ENCODE measurements at regions not wholly inside any gene's neighbourhood (a gene's known extent, or its start where the extent isn't known, plus 50 kb on each side); places are given as distances from the start of the nearest gene placed in this dataset.

DNA sequence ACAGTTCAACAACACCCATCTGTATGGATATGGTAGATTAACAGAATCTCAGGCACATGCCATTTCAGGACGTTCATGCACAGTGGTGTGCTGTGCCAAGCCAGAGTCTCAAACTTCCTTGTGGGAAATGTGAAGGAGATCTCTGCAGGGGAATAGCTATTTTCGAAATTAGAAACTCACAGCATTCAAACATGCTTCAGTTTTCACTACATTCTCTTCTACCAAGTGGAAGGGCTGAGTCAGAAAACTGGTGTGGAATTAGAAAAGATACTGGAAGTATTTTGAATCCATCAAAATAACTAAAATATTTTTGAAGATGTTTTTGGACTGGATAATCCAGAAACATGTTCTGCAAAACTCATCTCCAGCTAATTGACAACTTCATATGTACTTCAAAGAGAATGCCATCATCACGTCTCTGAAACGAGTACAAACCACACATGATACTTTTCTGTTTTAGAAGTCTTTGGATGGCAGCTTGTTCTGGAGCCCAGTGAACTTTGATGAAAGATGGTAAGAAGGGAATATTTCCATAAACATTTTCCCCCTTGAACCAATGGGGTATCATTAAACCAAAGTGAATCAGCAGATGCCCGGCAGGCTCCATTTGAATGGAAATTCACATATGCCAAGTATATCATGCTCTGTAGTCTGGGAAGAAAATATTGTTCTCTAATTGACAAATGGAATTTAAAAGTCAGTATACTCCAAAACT is 616.3 kb upstream of the IGFBP3 start:
- ATAC-seq (no peak), DNase-seq (no peak), FAIRE-seq (no peak)
- H3K4me1 ChIP-seq: no peaks in the 10 kb centered on the region
- H3K27ac ChIP-seq: no peak overlapping the region
- intact Hi-C loops (cut with DNase I): no loop called here
- TF ChIP-seq, protein P1, sequence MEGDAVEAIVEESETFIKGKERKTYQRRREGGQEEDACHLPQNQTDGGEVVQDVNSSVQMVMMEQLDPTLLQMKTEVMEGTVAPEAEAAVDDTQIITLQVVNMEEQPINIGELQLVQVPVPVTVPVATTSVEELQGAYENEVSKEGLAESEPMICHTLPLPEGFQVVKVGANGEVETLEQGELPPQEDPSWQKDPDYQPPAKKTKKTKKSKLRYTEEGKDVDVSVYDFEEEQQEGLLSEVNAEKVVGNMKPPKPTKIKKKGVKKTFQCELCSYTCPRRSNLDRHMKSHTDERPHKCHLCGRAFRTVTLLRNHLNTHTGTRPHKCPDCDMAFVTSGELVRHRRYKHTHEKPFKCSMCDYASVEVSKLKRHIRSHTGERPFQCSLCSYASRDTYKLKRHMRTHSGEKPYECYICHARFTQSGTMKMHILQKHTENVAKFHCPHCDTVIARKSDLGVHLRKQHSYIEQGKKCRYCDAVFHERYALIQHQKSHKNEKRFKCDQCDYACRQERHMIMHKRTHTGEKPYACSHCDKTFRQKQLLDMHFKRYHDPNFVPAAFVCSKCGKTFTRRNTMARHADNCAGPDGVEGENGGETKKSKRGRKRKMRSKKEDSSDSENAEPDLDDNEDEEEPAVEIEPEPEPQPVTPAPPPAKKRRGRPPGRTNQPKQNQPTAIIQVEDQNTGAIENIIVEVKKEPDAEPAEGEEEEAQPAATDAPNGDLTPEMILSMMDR (IDR thresholded peaks at IDR 0.05): no peak
- no peak overlapping the region for H3K4me3 ChIP-seq
- 58 to 67% methylated on average over 5 of the region's 5 CpGs for WGBS, 2 donors
- no peaks in the 10 kb centered on the region for H3K9me3 ChIP-seq
- H3K27me3 ChIP-seq: no peaks in the 10 kb centered on the region
- no peaks in the 10 kb centered on the region for H3K36me3 ChIP-seq

DNA sequence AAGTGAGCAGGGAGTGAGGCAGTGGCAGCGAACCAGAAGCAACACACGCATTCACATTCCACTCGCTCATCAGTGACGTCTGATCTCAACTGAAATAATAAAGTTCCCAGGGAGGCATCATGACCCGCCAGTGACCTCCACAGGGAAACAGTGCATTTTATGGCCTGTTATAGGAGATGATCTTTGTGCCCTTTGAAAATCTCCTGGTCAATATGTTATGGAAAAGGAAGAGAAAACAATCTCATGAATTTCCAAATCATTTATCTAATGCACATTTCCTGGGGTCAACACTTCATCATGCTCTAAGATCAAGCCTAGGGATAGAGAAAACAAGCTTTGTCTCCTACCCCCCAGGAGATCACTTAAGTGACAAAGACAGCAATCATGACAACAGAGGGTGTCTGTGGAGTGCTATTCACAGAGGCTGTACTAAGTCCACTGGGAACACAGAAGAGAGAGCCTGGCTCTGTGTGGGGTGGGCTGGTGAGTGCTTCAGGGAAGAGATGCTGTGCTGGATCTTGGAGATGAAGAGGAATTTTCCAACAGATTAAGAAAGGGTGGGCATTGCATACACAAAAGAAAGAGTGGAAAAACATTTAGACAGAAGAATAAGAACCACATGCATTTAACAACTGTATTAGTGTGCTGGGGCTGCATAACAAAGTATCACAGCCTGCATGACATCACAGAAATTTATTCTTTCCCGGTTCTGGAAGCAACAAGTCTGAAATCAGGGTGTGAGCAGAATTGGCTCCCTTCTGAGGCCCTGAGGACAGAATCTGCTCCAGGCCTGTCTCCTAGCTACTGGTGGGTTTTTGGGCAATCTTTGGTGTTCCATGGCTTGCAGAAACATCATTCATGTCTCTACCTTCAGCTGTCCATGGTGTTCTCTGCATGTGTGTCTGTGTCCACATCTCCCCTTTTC is 613.9 kb upstream of the IGFBP3 start:
- intact Hi-C loops (cut with DNase I): no loop called here
- DNase-seq (no peak), FAIRE-seq (no peak), ATAC-seq (peak in 1 of 4 donors; percentile 34)
- Histone ChIP-seq H3K27me3 (no peaks in the 10 kb centered on the region), H3K9me3 (no peaks in the 10 kb centered on the region), H3K4me1 (no peaks in the 10 kb centered on the region), H3K27ac (no peak overlapping the region), H3K4me3 (no peak overlapping the region), H3K36me3 (no peaks in the 10 kb centered on the region)
- TF ChIP-seq, protein P1 (IDR thresholded peaks at IDR 0.05): no peak
- WGBS, 2 donors: 58 to 63% methylated on average over 6 of the region's 6 CpGs

DNA sequence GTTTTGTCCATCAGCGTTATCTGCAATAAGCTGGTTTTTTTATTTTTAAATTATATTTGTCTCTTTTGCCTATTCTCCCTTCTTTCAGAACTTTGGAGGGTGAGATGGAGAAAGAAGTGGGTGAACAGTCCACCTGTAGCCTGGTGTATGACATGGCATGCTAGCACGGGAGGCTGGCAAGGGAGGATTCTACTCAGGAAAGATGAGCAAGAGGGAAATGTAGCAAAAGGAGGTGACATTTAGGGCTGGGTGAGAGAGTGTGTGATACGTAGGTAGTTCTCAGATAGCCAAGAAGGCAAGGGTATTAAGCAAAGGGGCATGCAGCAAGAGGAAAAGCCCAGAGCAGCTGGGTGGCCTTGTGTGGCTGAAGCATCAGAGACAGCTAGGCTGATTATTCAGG is 612.9 kb upstream of the IGFBP3 start:
- 72 to 84% methylated on average over 3 of the region's 3 CpGs for WGBS, 2 donors
- intact Hi-C loops (cut with DNase I): no loop called here
- TF ChIP-seq, protein P1 (IDR thresholded peaks at IDR 0.05): no peak
- Histone ChIP-seq H3K27ac (no peak overlapping the region), H3K9me3 (no peaks in the 10 kb centered on the region), H3K4me3 (no peak overlapping the region), H3K27me3 (no peaks in the 10 kb centered on the region), H3K4me1 (no peaks in the 10 kb centered on the region), H3K36me3 (no peaks in the 10 kb centered on the region)
- ATAC-seq (no peak), DNase-seq (no peak), FAIRE-seq (no peak)

DNA sequence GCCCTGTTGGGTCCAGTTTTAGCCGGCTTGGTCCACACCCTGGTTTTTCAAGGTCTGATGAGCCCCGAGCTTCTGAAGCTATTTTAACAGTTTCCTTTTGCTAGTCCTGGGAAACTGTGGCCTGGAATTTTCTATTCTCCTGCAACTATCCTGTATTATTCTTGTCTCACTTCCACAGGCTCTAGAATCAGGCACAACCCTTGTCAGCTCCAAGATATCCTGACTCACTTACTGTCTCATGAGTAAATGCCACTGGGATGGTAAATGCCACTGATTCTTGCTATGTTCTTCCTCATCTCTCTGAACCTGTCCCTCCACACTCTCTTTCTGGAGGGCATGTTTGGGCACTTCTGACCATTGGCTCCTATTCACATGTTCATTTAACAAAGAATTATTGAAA is 611.5 kb upstream of the IGFBP3 start:
- Histone ChIP-seq H3K4me3 (no peak overlapping the region), H3K36me3 (no peaks in the 10 kb centered on the region), H3K27ac (no peak overlapping the region), H3K9me3 (no peaks in the 10 kb centered on the region), H3K27me3 (no peaks in the 10 kb centered on the region), H3K4me1 (no peaks in the 10 kb centered on the region)
- ATAC-seq (no peak), FAIRE-seq (no peak), DNase-seq (no peak)
- TF ChIP-seq, protein P1 (IDR thresholded peaks at IDR 0.05): no peak
- 59 to 69% methylated on average over 2 of the region's 2 CpGs for WGBS, 2 donors
- intact Hi-C loops (cut with DNase I): no loop called here
